ENCODE measurements at regions not wholly inside any gene's neighbourhood (a gene's known extent, or its start where the extent isn't known, plus 50 kb on each side); places are given as distances from the start of the nearest gene placed in this dataset.

DNA sequence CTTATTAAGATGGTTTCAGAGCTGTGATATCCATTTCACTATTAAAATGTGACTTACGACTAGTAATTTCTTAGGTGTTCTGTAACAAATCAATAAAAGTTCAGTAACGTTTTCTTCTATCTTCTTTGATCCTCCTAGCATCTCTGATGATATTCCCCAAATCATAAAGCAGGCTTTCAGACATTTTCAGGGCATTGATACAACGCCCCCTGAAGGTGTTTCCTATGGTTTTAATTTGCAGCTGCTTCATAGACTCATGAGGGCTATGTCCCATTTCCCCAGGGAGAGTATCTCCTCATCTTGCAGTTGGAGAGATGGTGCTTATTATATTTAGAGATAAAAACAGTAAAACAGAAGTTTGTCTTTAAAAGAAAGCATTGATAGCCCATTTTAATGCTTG, 246.8 kb upstream of the CNTN3 start:
- TF ChIP-seq, protein P1, sequence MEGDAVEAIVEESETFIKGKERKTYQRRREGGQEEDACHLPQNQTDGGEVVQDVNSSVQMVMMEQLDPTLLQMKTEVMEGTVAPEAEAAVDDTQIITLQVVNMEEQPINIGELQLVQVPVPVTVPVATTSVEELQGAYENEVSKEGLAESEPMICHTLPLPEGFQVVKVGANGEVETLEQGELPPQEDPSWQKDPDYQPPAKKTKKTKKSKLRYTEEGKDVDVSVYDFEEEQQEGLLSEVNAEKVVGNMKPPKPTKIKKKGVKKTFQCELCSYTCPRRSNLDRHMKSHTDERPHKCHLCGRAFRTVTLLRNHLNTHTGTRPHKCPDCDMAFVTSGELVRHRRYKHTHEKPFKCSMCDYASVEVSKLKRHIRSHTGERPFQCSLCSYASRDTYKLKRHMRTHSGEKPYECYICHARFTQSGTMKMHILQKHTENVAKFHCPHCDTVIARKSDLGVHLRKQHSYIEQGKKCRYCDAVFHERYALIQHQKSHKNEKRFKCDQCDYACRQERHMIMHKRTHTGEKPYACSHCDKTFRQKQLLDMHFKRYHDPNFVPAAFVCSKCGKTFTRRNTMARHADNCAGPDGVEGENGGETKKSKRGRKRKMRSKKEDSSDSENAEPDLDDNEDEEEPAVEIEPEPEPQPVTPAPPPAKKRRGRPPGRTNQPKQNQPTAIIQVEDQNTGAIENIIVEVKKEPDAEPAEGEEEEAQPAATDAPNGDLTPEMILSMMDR (IDR thresholded peaks at IDR 0.05; ENCODE audit: insufficient read depth, low read depth, low read length), result no peak
- TF ChIP-seq EZH2 (IDR thresholded peaks at IDR 0.05; ENCODE audit: insufficient read depth, low read length), result no peak

All from astrocyte (in vitro differentiated cells and primary cell).